ENCODE measurements at regions not wholly inside any gene's neighbourhood (a gene's known extent, or its start where the extent isn't known, plus 50 kb on each side); places are given as distances from the start of the nearest gene placed in this dataset.
A peak's percentile ranks its signal among the peaks of the same experiment; 100 is the strongest.

- Histone ChIP-seq H3K4me2 (no peak overlapping the region), H3K4me1 (peaks cover 6% of the 10 kb centered on the region; the same call in 2 of the 3 replicates), H3K9me3 (no peaks in the 10 kb centered on the region), H3K27ac (no peak overlapping the region), H3K4me3 (no peak overlapping the region)
- no peak for ATAC-seq
- DNase-seq (ENCODE audit: low read depth in 1 of 2, low spot score in 1 of 2) = no peak
- FAIRE-seq = no peak
- ChIA-PET POLR2A (no interaction called here), CTCF (no interaction called here)
- 84% methylated on average over 2 of the region's 2 CpGs for WGBS (ENCODE audit: missing lambda C conversion rate)
- TF ChIP-seq KDM5A (IDR thresholded peaks at IDR 0.05) = no peak
- no peak for TF ChIP-seq CTCF (IDR thresholded peaks at IDR 0.05)
- TF ChIP-seq BCL3 (IDR thresholded peaks at IDR 0.05) = no peak
- no peak for TF ChIP-seq ATOH8 (CRISPR knock-in tag; IDR thresholded peaks at IDR 0.05; ENCODE audit: low read depth)
- no peak for TF ChIP-seq ZSCAN20 (CRISPR knock-in tag; IDR thresholded peaks at IDR 0.05)
- no peak for TF ChIP-seq CHD4 (IDR thresholded peaks at IDR 0.05; ENCODE audit: borderline replicate concordance)
- no peak for TF ChIP-seq REST (IDR thresholded peaks at IDR 0.05)
- no peak for TF ChIP-seq NFE2L2 (conservative IDR thresholded peaks at IDR 0.05; ENCODE audit: low read length)
- no peak for TF ChIP-seq SREBF2 (IDR thresholded peaks at IDR 0.05)
- no peak for TF ChIP-seq POLR2AphosphoS2 (conservative IDR thresholded peaks at IDR 0.05; ENCODE audit: low read length)
- no peak for TF ChIP-seq JUNB (IDR thresholded peaks at IDR 0.05)
- no peak for TF ChIP-seq TP53 (CRISPR knock-in tag; IDR thresholded peaks at IDR 0.05)
- no peak for TF ChIP-seq RCOR1 (IDR thresholded peaks at IDR 0.05; ENCODE audit: low read depth, low read length)
- TF ChIP-seq CBX2 (IDR thresholded peaks at IDR 0.05; ENCODE audit: borderline replicate concordance, low read depth) = no peak
- no peak for TF ChIP-seq HOXA7 (CRISPR knock-in tag; IDR thresholded peaks at IDR 0.05)
Observed at GRCh38 chr1:183730107-183730724, 74.7 kb upstream of the RGL1 start.

- FAIRE-seq = no peak
- POLR2A ChIA-PET = no interaction called here
Observed at GRCh38 chr1:183726825-183727224, 73.7 kb upstream of the APOBEC4 start.

More at GRCh38 chr1:183726825-183727224, 73.7 kb upstream of the APOBEC4 start:
- WGBS (ENCODE audit: missing lambda C conversion rate) = 59% methylated on average over 1 of the region's 1 CpG
- Histone ChIP-seq H3K4me3 (no peak overlapping the region), H3K27ac (no peak overlapping the region), H3K4me1 (no peaks in the 10 kb centered on the region), H3K4me2 (no peak overlapping the region), H3K9me3 (no peaks in the 10 kb centered on the region)
- peak; percentile 60 for TF ChIP-seq MAFK (IDR thresholded peaks at IDR 0.05; ENCODE audit: partially characterized antibody)
- no peak for TF ChIP-seq ZNF302 (CRISPR knock-in tag; IDR thresholded peaks at IDR 0.05)
- no peak for TF ChIP-seq ELK1 (IDR thresholded peaks at IDR 0.05; ENCODE audit: low read depth, low read length)
- no peak for ATAC-seq
- CTCF ChIA-PET = no interaction called here
- DNase-seq (ENCODE audit: low read depth in 1 of 2, low spot score in 1 of 2) = no peak
